ENCODE measurements at regions not wholly inside any gene's neighbourhood (a gene's known extent, or its start where the extent isn't known, plus 50 kb on each side); places are given as distances from the start of the nearest gene placed in this dataset.

GRCh38 chr2:111219285-111219684, 98.6 kb downstream of the BCL2L11 start:
- DNase-seq (ENCODE audit: low spot score), result no peak

GRCh38 chr2:111219734-111220505, 99.2 kb downstream of the BCL2L11 start:
- no peak for DNase-seq (ENCODE audit: low spot score)

GRCh38 chr2:111220962-111221361, 100.2 kb downstream of the BCL2L11 start:
- no peak for DNase-seq (ENCODE audit: low spot score)

GRCh38 chr2:111221701-111222100, 101.0 kb downstream of the BCL2L11 start:
- no peak for DNase-seq (ENCODE audit: low spot score)

GRCh38 chr2:111222204-111222866, 101.6 kb downstream of the BCL2L11 start:
- DNase-seq (ENCODE audit: low spot score), result no peak

- DNase-seq (ENCODE audit: low spot score), result no peak
These were observed 105.1 kb downstream of the BCL2L11 start for GRCh38 chr2:111225856-111226255.

- no peak for DNase-seq (ENCODE audit: low spot score)
These were observed 106.4 kb downstream of the BCL2L11 start for GRCh38 chr2:111226876-111227700.

GRCh38 chr2:111227716-111228141, 107.0 kb downstream of the BCL2L11 start:
- DNase-seq (ENCODE audit: low spot score), result no peak

GRCh38 chr2:111231532-111232252, 111.0 kb downstream of the BCL2L11 start:
- DNase-seq (ENCODE audit: low spot score), result no peak

GRCh38 chr2:111235192-111236015, 114.7 kb downstream of the BCL2L11 start:
- DNase-seq (ENCODE audit: low spot score), result no peak

GRCh38 chr2:111236025-111236424, 115.3 kb downstream of the BCL2L11 start:
- no peak for DNase-seq (ENCODE audit: low spot score)

GRCh38 chr2:111238296-111238695, 117.6 kb downstream of the BCL2L11 start:
- DNase-seq (ENCODE audit: low spot score), result no peak

GRCh38 chr2:111239107-111239506, 118.4 kb downstream of the BCL2L11 start:
- no peak for DNase-seq (ENCODE audit: low spot score)

GRCh38 chr2:111239581-111240249, 119.0 kb downstream of the BCL2L11 start:
- DNase-seq (ENCODE audit: low spot score), result no peak

GRCh38 chr2:111243295-111243694, 122.6 kb downstream of the BCL2L11 start:
- no peak for DNase-seq (ENCODE audit: low spot score)

- DNase-seq (ENCODE audit: low spot score), result no peak
These were observed 124.2 kb downstream of the BCL2L11 start for GRCh38 chr2:111244864-111245263.

- DNase-seq (ENCODE audit: low spot score), result no peak
These were observed 125.9 kb downstream of the BCL2L11 start for GRCh38 chr2:111246620-111247061.

GRCh38 chr2:111247491-111247890, 126.8 kb downstream of the BCL2L11 start:
- no peak for DNase-seq (ENCODE audit: low spot score)

GRCh38 chr2:111249806-111250205, 129.1 kb downstream of the BCL2L11 start:
- DNase-seq (ENCODE audit: low spot score), result no peak

GRCh38 chr2:111250448-111251030, 129.8 kb downstream of the BCL2L11 start:
- no peak for DNase-seq (ENCODE audit: low spot score)

Measured in CD4-positive, alpha-beta T cell treated with Interleukin-15 for 4 hours (primary cell).